SU-DHL-6 (cell line): ENCODE measurements at regions not wholly inside any gene's neighbourhood (a gene's known extent, or its start where the extent isn't known, plus 50 kb on each side); places are given as distances from the start of the nearest gene placed in this dataset.

Experiments
- CTCF ChIP-seq: fragments of 200-600 bp; sonication (generic); IDR thresholded peaks from one replicate; pipeline ENCODE4 v1.5.1; 2017; ENCODE audit warnings: antibody characterized with exemption, mild to moderate bottlenecking, low read length, moderate library complexity; ENCODE audit not compliant: insufficient read depth, poor library complexity, severe bottlenecking
- EZH2phosphoT487 ChIP-seq: fragments of 200-600 bp; sonication (generic), shearing (Covaris generic); conservative IDR thresholded peaks from 2 replicates; pipeline ENCODE4 v1.6.1; 2018; ENCODE audit warnings: mild to moderate bottlenecking, antibody characterized with exemption, low read length, moderate library complexity, mixed read lengths

GRCh38 chr9:30746589-30746988 lies 1637.9 kb upstream of the ACO1 start:
- TF ChIP-seq EZH2phosphoT487 (no peak), CTCF (no peak)
